ENCODE measurements at regions not wholly inside any gene's neighbourhood (a gene's known extent, or its start where the extent isn't known, plus 50 kb on each side); places are given as distances from the start of the nearest gene placed in this dataset.

GRCh38 chr2:12350821-12351220 is 365.9 kb upstream of the TRIB2 start:
- DNase-seq (no peak), ATAC-seq (no peak)
- Histone ChIP-seq H3K27me3 (no peaks in the 10 kb centered on the region), H3K4me1 (no peaks in the 10 kb centered on the region), H3K9me3 (no peaks in the 10 kb centered on the region), H3K4me3 (no peak overlapping the region), H3K36me3 (no peaks in the 10 kb centered on the region), H3K27ac (no peak overlapping the region)
- TF ChIP-seq, protein P1, sequence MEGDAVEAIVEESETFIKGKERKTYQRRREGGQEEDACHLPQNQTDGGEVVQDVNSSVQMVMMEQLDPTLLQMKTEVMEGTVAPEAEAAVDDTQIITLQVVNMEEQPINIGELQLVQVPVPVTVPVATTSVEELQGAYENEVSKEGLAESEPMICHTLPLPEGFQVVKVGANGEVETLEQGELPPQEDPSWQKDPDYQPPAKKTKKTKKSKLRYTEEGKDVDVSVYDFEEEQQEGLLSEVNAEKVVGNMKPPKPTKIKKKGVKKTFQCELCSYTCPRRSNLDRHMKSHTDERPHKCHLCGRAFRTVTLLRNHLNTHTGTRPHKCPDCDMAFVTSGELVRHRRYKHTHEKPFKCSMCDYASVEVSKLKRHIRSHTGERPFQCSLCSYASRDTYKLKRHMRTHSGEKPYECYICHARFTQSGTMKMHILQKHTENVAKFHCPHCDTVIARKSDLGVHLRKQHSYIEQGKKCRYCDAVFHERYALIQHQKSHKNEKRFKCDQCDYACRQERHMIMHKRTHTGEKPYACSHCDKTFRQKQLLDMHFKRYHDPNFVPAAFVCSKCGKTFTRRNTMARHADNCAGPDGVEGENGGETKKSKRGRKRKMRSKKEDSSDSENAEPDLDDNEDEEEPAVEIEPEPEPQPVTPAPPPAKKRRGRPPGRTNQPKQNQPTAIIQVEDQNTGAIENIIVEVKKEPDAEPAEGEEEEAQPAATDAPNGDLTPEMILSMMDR (IDR thresholded peaks at IDR 0.05): no peak
- intact Hi-C loops (cut with DNase I): no loop called here

DNA sequence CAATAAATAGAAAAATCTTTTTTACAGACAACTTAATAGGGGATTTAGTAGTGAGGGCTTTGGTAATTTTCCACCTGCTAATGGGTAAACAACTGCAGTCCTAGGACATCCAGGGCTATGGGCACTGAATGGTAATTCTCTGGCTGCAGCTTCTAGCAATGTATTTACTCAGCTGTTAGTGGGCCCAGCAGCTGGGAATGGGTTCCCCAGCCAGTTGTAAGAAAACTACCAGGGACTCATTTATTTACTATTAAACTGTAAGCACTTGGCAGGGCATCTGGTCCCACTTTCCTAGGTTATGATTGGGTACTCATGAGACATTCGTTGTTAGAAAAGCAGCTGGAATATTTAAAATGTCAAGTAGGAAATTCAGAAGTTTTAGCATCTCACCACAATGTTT is 363.8 kb upstream of the TRIB2 start:
- intact Hi-C loops (cut with DNase I): no loop called here
- Histone ChIP-seq H3K27ac (no peak overlapping the region), H3K36me3 (no peaks in the 10 kb centered on the region), H3K27me3 (no peaks in the 10 kb centered on the region), H3K4me1 (no peaks in the 10 kb centered on the region), H3K4me3 (no peak overlapping the region), H3K9me3 (no peaks in the 10 kb centered on the region)
- TF ChIP-seq, protein P1 (IDR thresholded peaks at IDR 0.05): no peak
- ATAC-seq (no peak), DNase-seq (peak in 2 of 4 donors; percentile 6 to 40)

GRCh38 chr2:12361506-12361905 is 355.2 kb upstream of the TRIB2 start:
- H3K27ac ChIP-seq: no peak overlapping the region
- TF ChIP-seq, protein P1 (IDR thresholded peaks at IDR 0.05): no peak
- intact Hi-C loops (cut with DNase I): no loop called here

DNA sequence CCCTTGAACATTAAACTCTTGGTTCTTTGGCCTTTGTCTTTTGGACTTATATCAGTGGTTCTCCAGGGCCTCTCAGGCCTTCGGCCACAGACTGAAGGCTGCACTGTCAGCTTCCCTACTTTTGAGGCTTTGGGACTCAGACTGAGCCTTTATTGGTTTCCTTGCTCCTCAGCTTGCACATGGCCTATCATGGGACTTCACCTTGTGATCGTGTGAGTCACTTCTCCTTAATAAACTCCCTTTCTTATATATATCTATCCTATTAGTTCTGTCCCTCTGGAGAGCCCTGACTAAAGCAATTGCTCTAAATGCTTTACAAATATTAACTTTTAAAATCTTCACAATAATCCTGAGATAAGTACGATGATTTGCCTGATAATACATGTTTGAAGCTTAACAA is 353.6 kb upstream of the TRIB2 start:
- Histone ChIP-seq H3K4me3 (no peak overlapping the region), H3K4me1 (no peaks in the 10 kb centered on the region), H3K36me3 (no peaks in the 10 kb centered on the region), H3K9me3 (peaks cover 0 to 6% of the 10 kb centered on the region in 2 donors), H3K27ac (no peak overlapping the region), H3K27me3 (no peaks in the 10 kb centered on the region)
- ATAC-seq (no peak), DNase-seq (no peak)
- intact Hi-C loops (cut with DNase I): no loop called here
- TF ChIP-seq, protein P1 (IDR thresholded peaks at IDR 0.05): no peak

More at GRCh38 chr2:12361506-12361905, 355.2 kb upstream of the TRIB2 start:
- no peaks in the 10 kb centered on the region for H3K36me3 ChIP-seq
- ATAC-seq: no peak
- no peak for DNase-seq
- H3K4me1 ChIP-seq: no peaks in the 10 kb centered on the region
- H3K9me3 ChIP-seq: peaks cover 0 to 6% of the 10 kb centered on the region in 2 donors
- H3K27me3 ChIP-seq: no peaks in the 10 kb centered on the region
- H3K4me3 ChIP-seq: no peak overlapping the region

DNA sequence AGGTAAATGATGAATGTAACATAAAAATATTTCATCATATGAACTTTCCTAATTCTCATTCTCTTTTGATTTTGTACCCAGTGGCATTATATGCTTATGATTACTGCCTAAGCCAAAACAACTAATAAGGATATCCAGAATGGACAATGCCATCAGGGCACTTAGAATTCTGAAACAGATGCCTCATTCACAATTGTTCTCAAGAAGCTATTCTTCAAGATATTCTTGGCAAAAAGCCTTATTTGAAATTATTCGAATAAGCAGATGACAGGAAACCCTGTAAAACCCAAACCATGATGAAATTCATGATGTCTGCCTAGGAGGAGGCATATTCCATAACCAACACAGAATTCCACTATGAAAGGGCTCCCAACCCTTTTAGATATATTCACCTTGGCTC is 353.2 kb upstream of the TRIB2 start:
- DNase-seq (no peak), ATAC-seq (no peak)
- Histone ChIP-seq H3K9me3 (peaks cover 0 to 6% of the 10 kb centered on the region in 2 donors), H3K27me3 (no peaks in the 10 kb centered on the region), H3K4me3 (no peak overlapping the region), H3K27ac (no peak overlapping the region), H3K4me1 (no peaks in the 10 kb centered on the region), H3K36me3 (no peaks in the 10 kb centered on the region)
- TF ChIP-seq, protein P1 (IDR thresholded peaks at IDR 0.05): no peak
- intact Hi-C loops (cut with DNase I): no loop called here

Measured in left lung (tissue), 4 donors.